ENCODE measurements at regions not wholly inside any gene's neighbourhood (a gene's known extent, or its start where the extent isn't known, plus 50 kb on each side); places are given as distances from the start of the nearest gene placed in this dataset.

DNA sequence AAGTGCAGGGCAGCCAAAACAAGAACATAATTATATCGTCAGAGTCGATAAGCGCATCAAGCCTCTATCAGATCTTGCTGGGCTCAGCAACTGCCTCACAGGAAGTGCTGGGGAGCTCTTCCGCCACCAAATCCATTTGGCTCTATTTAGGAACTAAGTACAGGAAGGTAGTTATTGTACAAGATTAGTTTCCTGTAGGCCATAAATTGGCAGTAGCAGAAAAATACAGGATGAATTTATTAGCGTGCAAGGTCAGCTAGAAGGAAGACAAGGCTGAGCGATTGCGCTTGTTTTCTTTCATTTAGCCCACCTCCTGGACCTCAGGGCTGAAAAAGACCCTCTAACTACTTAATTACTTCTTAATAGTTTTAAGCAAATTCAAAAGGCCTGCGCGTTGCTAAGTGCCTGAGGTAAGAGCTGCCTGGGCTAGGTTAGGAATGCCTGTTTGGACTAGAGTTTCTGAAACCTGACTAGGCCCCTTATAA lies 118.5 kb downstream of the IRS2 start:
- BruUV-seq (replicated peaks) = no TSS peak
- no peak overlapping the region for H2AK5ac ChIP-seq (ENCODE audit: low read depth, low read length)
- no peak overlapping the region for H4K5ac ChIP-seq (ENCODE audit: low read depth, low read length)
- H3K18ac ChIP-seq (ENCODE audit: low read depth, low read length) = no peak overlapping the region
- in situ Hi-C loops (cut with MboI; ENCODE audit: low sequenced_read_pairs) (no loop called here), intact Hi-C loops (cut with micrococcal nuclease) (no loop called here), dilution Hi-C loops (cut with HindIII; ENCODE audit: low sequenced_read_pairs, unreplicated experiment) (no loop called here)
- H2BK120ac ChIP-seq (ENCODE audit: low read depth, low read length) = no peak overlapping the region
- H3K9me1 ChIP-seq (ENCODE audit: insufficient read depth, low read length) = peaks cover under 1% of the 10 kb centered on the region; the same call in 1 of the 2 replicates
- no peak overlapping the region for H2AFZ ChIP-seq (replicated peaks; ENCODE audit: low read length, poor library complexity)
- no peak overlapping the region for H2BK5ac ChIP-seq (ENCODE audit: low read depth, low read length, poor library complexity, severe bottlenecking)
- no peak overlapping the region for H3K4ac ChIP-seq (ENCODE audit: low read depth, low read length)
- no peaks in the 10 kb centered on the region for H3K36me3 ChIP-seq (ENCODE audit: control insufficient read depth, insufficient read depth, low read length)
- no peak overlapping the region for H3K23ac ChIP-seq (ENCODE audit: low read depth, low read length)
- H3K27ac ChIP-seq (ENCODE audit: insufficient read depth, low read length) = no peak overlapping the region
- no peak for ATAC-seq (ENCODE audit: low read depth)
- no peak overlapping the region for H3K14ac ChIP-seq (replicated peaks; ENCODE audit: low read depth, low read length)
- WGBS, 2 experiments (ENCODE audit: extremely low coverage in 2 of 2, insufficient read length in 1 of 2) = no CpG with 5 or more reads among the region's 9 CpGs
- no peaks in the 10 kb centered on the region for H3K9me3 ChIP-seq (ENCODE audit: control insufficient read depth, insufficient read depth, low read length)
- no peak overlapping the region for H3K56ac ChIP-seq (ENCODE audit: extremely low read depth, insufficient read depth, low read length)
- no peak overlapping the region for H3K9ac ChIP-seq (ENCODE audit: low read depth, low read length)
- H4K8ac ChIP-seq (ENCODE audit: low read depth in 2 of 2, low read length in 2 of 2) = no peak overlapping the region
- no peak overlapping the region for H3K4me2 ChIP-seq (ENCODE audit: low read depth, low read length)
- POLR2A ChIA-PET (ENCODE audit: unreplicated experiment) = interaction anchor here (0.6 kb wide), 1 partner anchor 361 kb away, joined by 4 read pairs; no protein-coding TSS in a partner anchor
- no peak overlapping the region for H4K91ac ChIP-seq (ENCODE audit: insufficient read depth, low read depth, low read length)
- CTCF ChIA-PET = no interaction called here
- no peak overlapping the region for H2BK15ac ChIP-seq (ENCODE audit: low read depth, low read length)
- TF ChIP-seq CHD1 (IDR thresholded peaks at IDR 0.05; ENCODE audit: low read depth, low read length) (no peak), RCOR1 (IDR thresholded peaks at IDR 0.05; ENCODE audit: insufficient replicate concordance, low read length) (no peak), MAZ (IDR thresholded peaks at IDR 0.05; ENCODE audit: borderline replicate concordance, low read depth, low read length) (no peak), RAD21 (IDR thresholded peaks at IDR 0.05; ENCODE audit: low read length) (no peak), FOS (IDR thresholded peaks at IDR 0.05; ENCODE audit: low read depth, low read length) (no peak), NFE2L2 (IDR thresholded peaks at IDR 0.05; ENCODE audit: low read depth, low read length) (no peak), POLR2A (IDR thresholded peaks at IDR 0.05; ENCODE audit: low read depth, low read length) (no peak)
- H2BK20ac ChIP-seq (ENCODE audit: low read depth, low read length) = peak overlapping the region; percentile 30; the same call in 1 of the 2 replicates
- peaks cover 4% of the 10 kb centered on the region for H3K27me3 ChIP-seq (ENCODE audit: control insufficient read depth, insufficient read depth, low read length)
- H3K4me1 ChIP-seq (ENCODE audit: control insufficient read depth, insufficient read depth, low read length) = no peaks in the 10 kb centered on the region
- H4K20me1 ChIP-seq (ENCODE audit: insufficient read depth, low read length) = no peaks in the 10 kb centered on the region
- no peak overlapping the region for H2AK9ac ChIP-seq (replicated peaks; ENCODE audit: low read depth, low read length, poor library complexity)
- no peak overlapping the region for H3K4me3 ChIP-seq (ENCODE audit: insufficient read depth, low read depth, low read length)
- H3K79me1 ChIP-seq (ENCODE audit: low read depth in 1 of 2, low read length in 2 of 2) = no peaks in the 10 kb centered on the region
- no peak for DNase-seq

Measured in IMR-90 (cell line).